Panc1 (cell line): ENCODE measurements at regions not wholly inside any gene's neighbourhood (a gene's known extent, or its start where the extent isn't known, plus 50 kb on each side); places are given as distances from the start of the nearest gene placed in this dataset.

Experiments used
- ATAC-seq: fragments of 200-7000 bp; cut with Tn5 transposase; 2 replicates; pipeline ENCODE4 v1.9.1; 2020; ENCODE audit warnings: mild to moderate bottlenecking, moderate library complexity
- BruUV-seq: library from RNA; stranded (reverse); fragments of 400-500 nt; replicated peaks from 2 replicates; lab custom pipeline; 2021; lab: Mats Ljungman, UMichigan
- CTCF ChIA-PET: fragments of 300-600 bp; sonication (Branson Sonifier 250); formaldehyde crosslinking; loops from one replicate; lab custom pipeline; 2022; ENCODE audit warnings: antibody characterized with exemption; lab: Charles Lee
- POLR2A ChIA-PET: fragments of 300-600 bp; sonication (Branson Sonifier 250); formaldehyde crosslinking; loops from one replicate; lab custom pipeline; 2022; ENCODE audit warnings: antibody characterized with exemption; lab: Charles Lee
- DNase-seq: peaks from one replicate; pipeline ENCODE4 v3.0.0-alpha.2; 2010; ENCODE audit warnings: low read depth, low spot score
- H3K27ac ChIP-seq: 2 replicates; pipeline ENCODE4 v1.5.1; 2011; ENCODE audit warnings: mild to moderate bottlenecking, low read length, inconsistent platforms
- H3K27me3 ChIP-seq: fragments of 200-500 bp; sonication (Bioruptor generic); 2 replicates; pipeline ENCODE4 v1.6.0; 2014; ENCODE audit warnings: low read length, inconsistent platforms; ENCODE audit not compliant: control insufficient read depth, insufficient read depth
- H3K36me3 ChIP-seq: fragments of 200-500 bp; sonication (Bioruptor generic); 2 replicates; pipeline ENCODE4 v1.5.1; 2014; ENCODE audit warnings: inconsistent platforms, mild to moderate bottlenecking, low read length, moderate library complexity; ENCODE audit not compliant: control insufficient read depth, insufficient read depth
- H3K4me1 ChIP-seq: 2 replicates; pipeline ENCODE4 v1.5.1; 2011; ENCODE audit warnings: inconsistent platforms, mild to moderate bottlenecking, low read length, moderate library complexity; ENCODE audit not compliant: control insufficient read depth, insufficient read depth
- H3K4me3 ChIP-seq, 2 experiments: 2 replicates each; pipeline ENCODE4 v1.5.1; 2011 to 2012; ENCODE audit warnings: low read depth in 2 of 2, low read length in 2 of 2, mild to moderate bottlenecking in 2 of 2, inconsistent platforms in 1 of 2, moderate library complexity in 1 of 2
- H3K9me3 ChIP-seq: fragments of 200-500 bp; sonication (Bioruptor generic); 2 replicates; pipeline ENCODE4 v1.5.1; 2014; ENCODE audit warnings: low read depth, mild to moderate bottlenecking, inconsistent platforms, low read length, moderate library complexity; ENCODE audit not compliant: control insufficient read depth, insufficient read depth
- CTCF ChIP-seq: fragments of 450-650 bp; IDR thresholded peaks from 2 replicates; pipeline ENCODE4 v1.5.1; 2017; ENCODE audit warnings: mild to moderate bottlenecking
- POLR2AphosphoS5 ChIP-seq: IDR thresholded peaks from 2 replicates; pipeline ENCODE4 v1.6.1; 2012; ENCODE audit warnings: mild to moderate bottlenecking, low read depth, low read length, moderate library complexity
- REST ChIP-seq, 2 experiments: IDR thresholded peaks; 2 replicates each; pipeline ENCODE4 v1.6.1; 2011 to 2012; ENCODE audit warnings: low read depth in 2 of 2, control low read depth in 1 of 2, low read length in 1 of 2, mild to moderate bottlenecking in 1 of 2, moderate library complexity in 1 of 2; ENCODE audit not compliant: insufficient read depth in 1 of 2
- SIN3A ChIP-seq: IDR thresholded peaks from 2 replicates; pipeline ENCODE4 v1.6.1; 2012; ENCODE audit warnings: low read depth, mild to moderate bottlenecking, low read length, moderate library complexity, borderline replicate concordance; ENCODE audit not compliant: insufficient read depth
- TCF7L2 ChIP-seq: IDR thresholded peaks from 2 replicates; pipeline ENCODE4 v1.6.1; 2011; ENCODE audit warnings: mild to moderate bottlenecking, low read depth, low read length, inconsistent platforms
- in situ Hi-C: cut with HindIII; loops from 2 replicates; pipeline ENCODE4 v1.10.0; 2016; ENCODE audit warnings: low sequenced_read_pairs, low pct_unique_long_range_greater_than_20kb
- intact Hi-C: fragments of 100-400 bp; cut with micrococcal nuclease; formaldehyde crosslinking; loops from one replicate; pipeline ENCODE4 v1.10.0; 2022; ENCODE audit not compliant: unreplicated experiment

GRCh38 chr6:92008757-92009502, 1410.4 kb downstream of the EPHA7 start:
- Histone ChIP-seq H3K27ac (no peak overlapping the region), H3K27me3 (no peaks in the 10 kb centered on the region), H3K36me3 (no peaks in the 10 kb centered on the region), H3K4me1 (no peaks in the 10 kb centered on the region), H3K4me3 (no peak overlapping the region), H3K9me3 (no peaks in the 10 kb centered on the region)
- DNase-seq (no peak), ATAC-seq (no peak)
- ChIA-PET POLR2A (no interaction called here), CTCF (no interaction called here)
- no TSS peak for BruUV-seq
- TF ChIP-seq CTCF (no peak), SIN3A (no peak), POLR2AphosphoS5 (no peak), REST (IDR thresholded peaks at IDR 0.05; ENCODE audit: insufficient read depth in 1 of 2, low read depth in 2 of 2, low read length in 1 of 2) (no peak), TCF7L2 (no peak)
- in situ Hi-C loops (no loop called here), intact Hi-C loops (no loop called here)

- in situ Hi-C loops: no loop called here
- Histone ChIP-seq H3K9me3 (no peaks in the 10 kb centered on the region), H3K4me3 (no peak overlapping the region), H3K27me3 (no peaks in the 10 kb centered on the region), H3K4me1 (no peaks in the 10 kb centered on the region), H3K36me3 (no peaks in the 10 kb centered on the region), H3K27ac (no peak overlapping the region)
- CTCF ChIA-PET: no interaction called here
- POLR2A ChIA-PET: no interaction called here
- BruUV-seq: no TSS peak
- TF ChIP-seq CTCF (no peak), SIN3A (no peak), REST (IDR thresholded peaks at IDR 0.05; ENCODE audit: insufficient read depth in 1 of 2, low read depth in 2 of 2, low read length in 1 of 2) (no peak), POLR2AphosphoS5 (no peak), TCF7L2 (no peak)
- ATAC-seq: no peak
- intact Hi-C loops: no loop called here
- DNase-seq: no peak
These were observed 1413.2 kb upstream of the MAP3K7 start for GRCh38 chr6:92000112-92000511.
